ENCODE measurements at regions not wholly inside any gene's neighbourhood (a gene's known extent, or its start where the extent isn't known, plus 50 kb on each side); places are given as distances from the start of the nearest gene placed in this dataset.

DNA sequence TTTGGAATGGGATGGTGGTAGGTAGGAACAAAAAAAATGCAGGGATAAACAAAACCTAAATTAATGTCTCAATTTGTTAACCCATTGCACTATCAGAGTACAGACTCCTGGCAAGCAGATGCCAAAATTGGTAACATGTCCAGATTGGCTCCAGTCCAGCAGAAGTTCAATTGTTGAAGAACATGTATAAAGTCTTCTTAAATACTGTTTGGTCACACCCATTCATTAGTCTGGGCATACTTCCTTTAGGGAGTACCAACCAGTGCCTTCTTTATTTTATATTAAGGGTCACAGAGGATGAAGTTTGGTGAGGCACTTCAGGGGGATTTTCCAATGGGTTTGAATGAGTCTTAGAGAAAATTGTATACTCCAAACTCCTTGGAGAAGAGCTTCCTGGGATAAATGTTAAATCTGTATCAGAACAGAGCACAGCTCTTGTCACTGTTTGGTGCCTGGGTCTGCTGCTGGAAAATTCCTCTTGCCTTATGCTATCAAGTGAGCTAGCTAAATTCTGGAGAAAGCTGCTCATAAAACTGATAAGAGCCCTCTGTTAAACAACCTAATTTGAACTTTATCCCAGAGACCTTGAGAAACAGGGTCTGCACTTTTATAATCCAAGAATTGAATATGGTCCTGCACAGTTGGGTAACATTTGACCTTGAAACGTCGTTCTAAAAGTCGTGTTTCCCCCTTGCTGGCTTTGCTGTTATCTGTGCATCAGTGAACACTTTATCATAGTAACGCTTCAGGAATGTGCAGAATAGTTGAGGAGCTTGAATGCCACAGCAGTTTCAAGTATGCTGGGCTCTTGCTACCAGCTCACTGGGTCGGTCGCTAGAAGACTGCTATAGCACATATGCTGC is 334.1 kb upstream of the CITED2 start:
- TF ChIP-seq, protein P1, sequence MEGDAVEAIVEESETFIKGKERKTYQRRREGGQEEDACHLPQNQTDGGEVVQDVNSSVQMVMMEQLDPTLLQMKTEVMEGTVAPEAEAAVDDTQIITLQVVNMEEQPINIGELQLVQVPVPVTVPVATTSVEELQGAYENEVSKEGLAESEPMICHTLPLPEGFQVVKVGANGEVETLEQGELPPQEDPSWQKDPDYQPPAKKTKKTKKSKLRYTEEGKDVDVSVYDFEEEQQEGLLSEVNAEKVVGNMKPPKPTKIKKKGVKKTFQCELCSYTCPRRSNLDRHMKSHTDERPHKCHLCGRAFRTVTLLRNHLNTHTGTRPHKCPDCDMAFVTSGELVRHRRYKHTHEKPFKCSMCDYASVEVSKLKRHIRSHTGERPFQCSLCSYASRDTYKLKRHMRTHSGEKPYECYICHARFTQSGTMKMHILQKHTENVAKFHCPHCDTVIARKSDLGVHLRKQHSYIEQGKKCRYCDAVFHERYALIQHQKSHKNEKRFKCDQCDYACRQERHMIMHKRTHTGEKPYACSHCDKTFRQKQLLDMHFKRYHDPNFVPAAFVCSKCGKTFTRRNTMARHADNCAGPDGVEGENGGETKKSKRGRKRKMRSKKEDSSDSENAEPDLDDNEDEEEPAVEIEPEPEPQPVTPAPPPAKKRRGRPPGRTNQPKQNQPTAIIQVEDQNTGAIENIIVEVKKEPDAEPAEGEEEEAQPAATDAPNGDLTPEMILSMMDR (IDR thresholded peaks at IDR 0.05; ENCODE audit: unreplicated experiment in 3 of 3) = no peak
- Mint-ChIP-seq H3K27me3 (ENCODE audit: low read depth) (no peaks in the 10 kb centered on the region), H3K27ac (peak overlapping the region; percentile 71 to 87 (median 77)), H3K4me1 (peaks cover 19% of the 10 kb centered on the region), H3K36me3 (ENCODE audit: low read depth) (no peaks in the 10 kb centered on the region), H3K4me3 (no peak overlapping the region), H3K9me3 (peaks cover 7% of the 10 kb centered on the region)

DNA sequence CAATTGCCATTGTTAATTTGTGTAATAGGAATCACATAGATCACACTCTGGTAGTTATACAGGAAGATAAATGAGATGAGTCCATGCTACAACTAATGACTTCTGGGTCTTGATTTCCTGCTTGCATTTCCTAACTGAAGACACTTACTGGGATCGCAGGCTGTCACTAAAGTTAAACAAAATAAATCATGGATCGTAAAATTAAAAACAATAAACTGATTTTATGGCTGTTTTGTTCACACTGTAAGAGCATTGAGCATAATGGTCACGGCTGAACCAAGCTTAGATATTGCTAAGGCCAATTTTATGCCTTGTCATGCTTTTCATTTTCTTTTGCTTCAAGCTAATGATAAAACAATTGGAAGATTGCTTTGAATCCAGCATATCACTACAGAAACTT is 332.5 kb upstream of the CITED2 start:
- Mint-ChIP-seq H3K4me1 (peaks cover 19% of the 10 kb centered on the region), H3K27ac (no peak overlapping the region), H3K36me3 (ENCODE audit: low read depth) (no peaks in the 10 kb centered on the region), H3K4me3 (no peak overlapping the region), H3K9me3 (peaks cover 7% of the 10 kb centered on the region), H3K27me3 (ENCODE audit: low read depth) (no peaks in the 10 kb centered on the region)
- TF ChIP-seq, protein P1 (IDR thresholded peaks at IDR 0.05; ENCODE audit: unreplicated experiment in 3 of 3) = no peak

DNA sequence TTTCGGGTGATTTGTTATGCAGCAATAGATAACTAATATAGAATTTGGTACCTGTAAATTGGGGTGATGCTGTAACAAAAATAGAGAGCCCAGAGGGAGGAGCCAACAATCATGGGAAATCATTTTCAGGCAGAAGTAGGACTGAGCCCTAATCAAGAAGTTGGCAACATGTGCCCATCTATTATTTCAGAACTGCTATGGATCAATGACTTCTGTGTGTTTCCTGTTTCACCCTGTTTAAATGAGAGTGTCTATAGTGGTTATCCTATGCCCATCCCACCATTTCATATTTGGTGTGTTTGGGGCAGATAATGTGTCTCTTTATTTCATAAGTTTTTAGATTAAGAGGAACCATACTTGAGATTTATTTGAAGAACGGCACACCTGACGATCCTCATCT is 330.8 kb upstream of the CITED2 start:
- H3K36me3 Mint-ChIP-seq (ENCODE audit: low read depth) = no peaks in the 10 kb centered on the region
- H3K27ac Mint-ChIP-seq = no peak overlapping the region
- peaks cover 7% of the 10 kb centered on the region for H3K9me3 Mint-ChIP-seq
- TF ChIP-seq, protein P1 (IDR thresholded peaks at IDR 0.05; ENCODE audit: unreplicated experiment in 3 of 3) = no peak
- H3K4me3 Mint-ChIP-seq = no peak overlapping the region
- H3K4me1 Mint-ChIP-seq = peaks cover 15% of the 10 kb centered on the region
- no peaks in the 10 kb centered on the region for H3K27me3 Mint-ChIP-seq (ENCODE audit: low read depth)

DNA sequence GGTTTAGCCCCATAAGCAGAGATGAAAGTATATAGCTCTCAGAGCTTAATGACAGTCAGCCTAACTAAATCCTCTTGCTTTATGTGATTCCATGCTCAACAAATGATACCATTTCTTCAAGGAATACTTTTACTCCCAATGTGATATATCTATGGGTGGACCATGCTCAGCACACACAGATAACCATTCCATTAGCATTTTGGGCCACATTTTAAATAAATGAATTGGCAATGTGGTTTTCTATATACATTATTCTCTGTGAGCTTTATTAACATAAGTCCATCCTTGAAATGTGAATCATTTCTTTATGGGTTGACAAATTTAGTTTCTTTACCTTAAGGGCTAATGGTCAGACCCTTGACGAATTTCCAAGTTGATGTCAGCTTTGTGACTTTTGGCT is 329.3 kb upstream of the CITED2 start:
- H3K4me3 Mint-ChIP-seq = no peak overlapping the region
- H3K27me3 Mint-ChIP-seq (ENCODE audit: low read depth) = no peaks in the 10 kb centered on the region
- H3K27ac Mint-ChIP-seq = no peak overlapping the region
- H3K36me3 Mint-ChIP-seq (ENCODE audit: low read depth) = no peaks in the 10 kb centered on the region
- H3K4me1 Mint-ChIP-seq = peaks cover 18% of the 10 kb centered on the region
- TF ChIP-seq, protein P1 (IDR thresholded peaks at IDR 0.05; ENCODE audit: unreplicated experiment in 3 of 3) = no peak
- peaks cover 7% of the 10 kb centered on the region for H3K9me3 Mint-ChIP-seq

DNA sequence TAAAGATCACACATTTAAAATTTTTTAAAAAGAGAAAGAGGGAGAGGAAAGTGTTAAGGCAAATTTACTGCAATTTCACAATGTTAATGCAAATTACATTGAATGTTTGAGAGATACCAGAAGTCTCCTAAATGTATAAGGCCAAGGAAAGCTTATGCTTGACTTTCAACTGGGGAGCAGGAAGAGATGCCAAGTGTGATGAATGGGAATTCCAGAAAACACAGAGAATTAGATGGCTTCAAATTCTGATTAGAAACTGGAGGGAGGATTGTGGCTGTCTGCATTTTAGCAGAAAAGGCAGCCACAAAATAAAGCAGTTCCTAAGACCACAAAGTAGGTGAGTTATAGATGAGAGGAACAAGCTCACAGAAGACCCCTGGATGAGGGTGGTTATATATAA is 328.3 kb upstream of the CITED2 start:
- TF ChIP-seq, protein P1 (IDR thresholded peaks at IDR 0.05; ENCODE audit: unreplicated experiment in 3 of 3) = no peak
- H3K9me3 Mint-ChIP-seq = peaks cover 7% of the 10 kb centered on the region
- H3K27ac Mint-ChIP-seq = no peak overlapping the region
- H3K36me3 Mint-ChIP-seq (ENCODE audit: low read depth) = peaks cover 4% of the 10 kb centered on the region
- H3K4me1 Mint-ChIP-seq = peaks cover 16% of the 10 kb centered on the region
- H3K27me3 Mint-ChIP-seq (ENCODE audit: low read depth) = no peaks in the 10 kb centered on the region
- no peak overlapping the region for H3K4me3 Mint-ChIP-seq

DNA sequence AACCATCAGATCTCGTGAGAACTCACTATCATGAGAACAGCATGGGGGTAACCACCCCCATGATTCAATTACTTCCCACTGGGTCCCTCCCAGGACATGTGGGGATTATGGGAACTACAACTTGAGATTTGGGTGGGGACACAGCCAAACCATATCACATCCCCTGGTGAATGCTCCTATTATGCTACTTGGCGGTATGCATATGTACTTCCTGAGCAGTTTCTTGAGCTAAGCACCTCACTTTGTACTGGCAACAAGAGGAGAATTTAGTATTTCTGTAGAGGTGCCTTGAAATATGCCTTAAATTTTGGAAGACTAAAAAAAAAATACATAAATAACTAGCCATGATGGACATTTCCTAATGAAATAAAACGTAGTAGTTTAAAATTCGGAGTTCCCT is 327.2 kb upstream of the CITED2 start:
- H3K4me1 Mint-ChIP-seq = peaks cover 13% of the 10 kb centered on the region
- H3K27me3 Mint-ChIP-seq (ENCODE audit: low read depth) = no peaks in the 10 kb centered on the region
- TF ChIP-seq, protein P1 (IDR thresholded peaks at IDR 0.05; ENCODE audit: unreplicated experiment in 3 of 3) = no peak
- H3K36me3 Mint-ChIP-seq (ENCODE audit: low read depth) = peaks cover 4% of the 10 kb centered on the region
- peaks cover 7% of the 10 kb centered on the region for H3K9me3 Mint-ChIP-seq
- no peak overlapping the region for H3K4me3 Mint-ChIP-seq
- H3K27ac Mint-ChIP-seq = no peak overlapping the region

All from nephron (organoid).